IMR-90 (cell line): ENCODE measurements at regions not wholly inside any gene's neighbourhood (a gene's known extent, or its start where the extent isn't known, plus 50 kb on each side); places are given as distances from the start of the nearest gene placed in this dataset.
A peak's percentile ranks its signal among the peaks of the same experiment; 100 is the strongest.

ENCODE experiments used
- ATAC-seq: fragments of 200-7000 bp; cut with Tn5 transposase; 2 replicates; pipeline ENCODE4 v1.9.1; 2020; ENCODE audit warnings: low read depth, mild to moderate bottlenecking, moderate library complexity
- BruUV-seq: library from RNA; stranded (reverse); fragments of 400-500 nt; replicated peaks from 2 replicates; lab custom pipeline; 2021; lab: Mats Ljungman, UMichigan
- CTCF ChIA-PET: fragments of 300-600 bp; formaldehyde crosslinking; extraction: SDS; loops from one replicate; lab custom pipeline; 2021; ENCODE audit warnings: antibody characterized with exemption; lab: Yijun Ruan, JAX
- POLR2A ChIA-PET: fragments of 300-600 bp; sonication (Branson Sonifier 250); formaldehyde crosslinking; loops from one replicate; lab custom pipeline; 2022; ENCODE audit warnings: antibody characterized with exemption; ENCODE audit not compliant: unreplicated experiment; lab: Charles Lee
- DNase-seq: peaks from one replicate; pipeline ENCODE4 v3.0.0; 2013
- H2AFZ ChIP-seq: replicated peaks from 2 replicates; pipeline ENCODE3; 2013; ENCODE audit warnings: low read length, mild to moderate bottlenecking; ENCODE audit not compliant: poor library complexity
- H2AK5ac ChIP-seq: 2 replicates; pipeline ENCODE4 v1.6.1; 2013; ENCODE audit warnings: low read depth, low read length, inconsistent platforms
- H2AK9ac ChIP-seq: replicated peaks from 2 replicates; pipeline ENCODE3; 2013; ENCODE audit warnings: mild to moderate bottlenecking, low read depth, low read length, moderate library complexity; ENCODE audit not compliant: poor library complexity
- H2BK120ac ChIP-seq: 2 replicates; pipeline ENCODE4 v1.6.1; 2013; ENCODE audit warnings: low read depth, low read length, inconsistent platforms
- H2BK15ac ChIP-seq: 3 replicates; pipeline ENCODE4 v1.6.1; 2013; ENCODE audit warnings: low read depth, low read length, inconsistent platforms
- H2BK20ac ChIP-seq: 2 replicates; pipeline ENCODE4 v1.6.1; 2013; ENCODE audit warnings: low read depth, mild to moderate bottlenecking, inconsistent platforms, low read length, moderate library complexity
- H2BK5ac ChIP-seq: 2 replicates; pipeline ENCODE4 v1.6.1; 2013; ENCODE audit warnings: mild to moderate bottlenecking, low read depth, low read length, inconsistent platforms; ENCODE audit not compliant: poor library complexity, severe bottlenecking
- H3K14ac ChIP-seq: replicated peaks from 2 replicates; pipeline ENCODE4 v1.6.1; 2013; ENCODE audit warnings: low read depth, low read length, inconsistent platforms
- H3K18ac ChIP-seq: 2 replicates; pipeline ENCODE4 v1.6.1; 2013; ENCODE audit warnings: low read depth, low read length, control low read depth
- H3K23ac ChIP-seq: 2 replicates; pipeline ENCODE4 v1.6.1; 2013; ENCODE audit warnings: low read depth, low read length, inconsistent platforms
- H3K27ac ChIP-seq: 2 replicates; pipeline ENCODE4 v1.5.1; 2013; ENCODE audit warnings: mild to moderate bottlenecking, control low read depth, low read length; ENCODE audit not compliant: insufficient read depth
- H3K27me3 ChIP-seq: 2 replicates; pipeline ENCODE4 v1.6.1; 2013; ENCODE audit warnings: low read length; ENCODE audit not compliant: control insufficient read depth, insufficient read depth
- H3K36me3 ChIP-seq: 2 replicates; pipeline ENCODE4 v1.6.1; 2013; ENCODE audit warnings: low read length, mixed read lengths; ENCODE audit not compliant: control insufficient read depth, insufficient read depth
- H3K4ac ChIP-seq: 2 replicates; pipeline ENCODE4 v1.6.1; 2013; ENCODE audit warnings: low read depth, low read length, inconsistent platforms
- H3K4me1 ChIP-seq: 2 replicates; pipeline ENCODE4 v1.6.1; 2013; ENCODE audit warnings: low read length, mixed read lengths; ENCODE audit not compliant: control insufficient read depth, insufficient read depth
- H3K4me2 ChIP-seq: 2 replicates; pipeline ENCODE4 v1.6.1; 2013; ENCODE audit warnings: low read depth, mild to moderate bottlenecking, control low read depth, low read length, moderate library complexity
- H3K4me3 ChIP-seq: 2 replicates; pipeline ENCODE4 v1.5.1; 2013; ENCODE audit warnings: low read depth, mild to moderate bottlenecking, control low read depth, low read length, moderate library complexity; ENCODE audit not compliant: insufficient read depth
- H3K56ac ChIP-seq: 2 replicates; pipeline ENCODE4 v1.6.1; 2013; ENCODE audit warnings: low read length, inconsistent platforms; ENCODE audit not compliant: insufficient read depth; ENCODE audit errors: extremely low read depth
- H3K79me1 ChIP-seq, 2 experiments: 2 replicates each; pipeline ENCODE4 v1.6.1; 2013; ENCODE audit warnings: low read length in 2 of 2, inconsistent platforms in 1 of 2, low read depth in 1 of 2
- H3K9ac ChIP-seq: 2 replicates; pipeline ENCODE4 v1.6.1; 2013; ENCODE audit warnings: low read depth, low read length, control low read depth
- H3K9me1 ChIP-seq: 2 replicates; pipeline ENCODE4 v1.6.1; 2013; ENCODE audit warnings: low read length, inconsistent platforms; ENCODE audit not compliant: insufficient read depth
- H3K9me3 ChIP-seq: 2 replicates; pipeline ENCODE4 v1.6.1; 2013; ENCODE audit warnings: low read length; ENCODE audit not compliant: control insufficient read depth, insufficient read depth
- H4K20me1 ChIP-seq: 2 replicates; pipeline ENCODE4 v1.6.1; 2013; ENCODE audit warnings: low read length, inconsistent platforms; ENCODE audit not compliant: insufficient read depth
- H4K5ac ChIP-seq: 2 replicates; pipeline ENCODE4 v1.6.1; 2013; ENCODE audit warnings: mild to moderate bottlenecking, low read depth, low read length, control low read depth
- H4K8ac ChIP-seq, 2 experiments: 2 replicates each; pipeline ENCODE4 v1.6.1; 2013; ENCODE audit warnings: low read depth in 2 of 2, low read length in 2 of 2, control low read depth in 1 of 2, inconsistent platforms in 1 of 2
- H4K91ac ChIP-seq: 2 replicates; pipeline ENCODE4 v1.6.1; 2013; ENCODE audit warnings: low read depth, low read length, inconsistent platforms; ENCODE audit not compliant: insufficient read depth
- MAFK ChIP-seq: IDR thresholded peaks from 2 replicates; pipeline ENCODE4 v1.6.1; 2012; ENCODE audit warnings: low read depth, low read length, improper control_type of control experiment
- MXI1 ChIP-seq: IDR thresholded peaks from 2 replicates; pipeline ENCODE4 v1.6.1; 2012; ENCODE audit warnings: low read depth, mild to moderate bottlenecking, low read length, moderate library complexity, borderline replicate concordance
- NFE2L2 ChIP-seq: fragments of 150-350 bp; IDR thresholded peaks from 2 replicates; pipeline ENCODE4 v1.6.1; 2016; ENCODE audit warnings: low read depth, mild to moderate bottlenecking, low read length
- POLR2A ChIP-seq: IDR thresholded peaks from 2 replicates; pipeline ENCODE4 v1.6.1; 2012; ENCODE audit warnings: mild to moderate bottlenecking, low read depth, low read length
- RFX5 ChIP-seq: IDR thresholded peaks from 2 replicates; pipeline ENCODE4 v1.8.0; 2012; ENCODE audit warnings: low read depth, mild to moderate bottlenecking, low read length, moderate library complexity
- WGBS, 2 experiments: methylation state at CpG; one replicate each; pipeline versions ENCODE4 v1.1.5 to v1.1.7; 2013; ENCODE audit warnings: missing lambda C conversion rate in 2 of 2; ENCODE audit not compliant: insufficient read length in 1 of 2; ENCODE audit errors: extremely low coverage in 2 of 2; 5-methylcytosine and 5-hydroxymethylcytosine counted together
- dilution Hi-C: fragments of 300-500 bp; cut with HindIII; formaldehyde crosslinking; loops from one replicate; pipeline ENCODE4 v1.14.3; 2018; ENCODE audit warnings: low sequenced_read_pairs; ENCODE audit not compliant: unreplicated experiment
- in situ Hi-C: fragments of 300-500 bp; cut with MboI; formaldehyde crosslinking; loops from 3 replicates; pipeline ENCODE4 v1.14.3; 2019; ENCODE audit warnings: low sequenced_read_pairs, inconsistent platforms, mixed read lengths
- intact Hi-C: fragments of 100-400 bp; cut with micrococcal nuclease; formaldehyde crosslinking; loops from 2 replicates; pipeline ENCODE4 v1.10.0; 2022
- TF ChIP-seq, protein P1 (sequence below): fragments of 150-350 bp; IDR thresholded peaks from 2 replicates; pipeline ENCODE4 v1.6.1; 2017; ENCODE audit warnings: mild to moderate bottlenecking, antibody characterized with exemption, low read length, low read depth
- TF ChIP-seq, protein P2 (sequence below): fragments of 150-350 bp; IDR thresholded peaks from 2 replicates; pipeline ENCODE4 v1.6.1; 2016; ENCODE audit warnings: low read depth, mild to moderate bottlenecking, low read length, moderate library complexity, borderline replicate concordance

DNA sequence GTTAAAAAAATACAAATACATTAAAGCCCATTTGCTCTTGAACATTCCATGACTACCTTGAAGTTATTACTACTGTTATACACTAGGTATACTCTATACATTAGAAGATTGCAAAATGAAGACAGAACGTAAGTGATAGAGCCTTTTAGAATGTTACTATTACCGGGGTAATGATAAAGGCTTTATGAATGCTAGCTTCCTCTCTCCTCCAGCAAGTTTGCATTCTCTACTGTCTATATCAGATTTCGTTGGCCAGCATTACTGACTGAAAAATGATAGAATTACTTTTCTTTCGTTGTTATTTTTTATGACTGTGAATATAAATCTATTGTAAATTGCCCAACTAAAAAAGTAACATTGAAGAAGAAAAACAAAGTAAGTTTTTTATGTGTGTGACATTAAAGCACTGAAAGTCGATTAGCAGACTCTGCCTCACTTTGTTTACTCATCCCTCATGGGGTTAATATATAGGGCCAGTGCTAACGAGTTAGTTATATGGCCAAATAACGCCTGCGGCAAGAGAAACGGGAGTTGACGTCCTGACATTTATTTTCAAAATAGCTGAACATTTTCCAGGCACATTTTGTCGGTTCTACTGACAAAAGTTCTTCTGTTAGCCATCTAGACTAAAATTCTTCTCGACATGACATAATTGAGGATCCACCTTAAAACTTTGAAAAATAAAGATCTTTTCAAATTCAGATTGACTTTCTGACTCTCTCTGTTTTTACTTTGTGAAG lies 163.8 kb upstream of the KITLG start:
- H3K4me1 ChIP-seq = no peaks in the 10 kb centered on the region
- H2AK9ac ChIP-seq = no peak overlapping the region
- no peak overlapping the region for H3K4me2 ChIP-seq
- no peak overlapping the region for H2AK5ac ChIP-seq
- H4K8ac ChIP-seq = no peak overlapping the region; a peak in 1 of 4 replicates
- no peak for TF ChIP-seq MAFK
- TF ChIP-seq, protein P1, sequence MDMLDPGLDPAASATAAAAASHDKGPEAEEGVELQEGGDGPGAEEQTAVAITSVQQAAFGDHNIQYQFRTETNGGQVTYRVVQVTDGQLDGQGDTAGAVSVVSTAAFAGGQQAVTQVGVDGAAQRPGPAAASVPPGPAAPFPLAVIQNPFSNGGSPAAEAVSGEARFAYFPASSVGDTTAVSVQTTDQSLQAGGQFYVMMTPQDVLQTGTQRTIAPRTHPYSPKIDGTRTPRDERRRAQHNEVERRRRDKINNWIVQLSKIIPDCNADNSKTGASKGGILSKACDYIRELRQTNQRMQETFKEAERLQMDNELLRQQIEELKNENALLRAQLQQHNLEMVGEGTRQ = no peak
- TF ChIP-seq RFX5 = no peak
- no peak for TF ChIP-seq NFE2L2
- TF ChIP-seq, protein P2, sequence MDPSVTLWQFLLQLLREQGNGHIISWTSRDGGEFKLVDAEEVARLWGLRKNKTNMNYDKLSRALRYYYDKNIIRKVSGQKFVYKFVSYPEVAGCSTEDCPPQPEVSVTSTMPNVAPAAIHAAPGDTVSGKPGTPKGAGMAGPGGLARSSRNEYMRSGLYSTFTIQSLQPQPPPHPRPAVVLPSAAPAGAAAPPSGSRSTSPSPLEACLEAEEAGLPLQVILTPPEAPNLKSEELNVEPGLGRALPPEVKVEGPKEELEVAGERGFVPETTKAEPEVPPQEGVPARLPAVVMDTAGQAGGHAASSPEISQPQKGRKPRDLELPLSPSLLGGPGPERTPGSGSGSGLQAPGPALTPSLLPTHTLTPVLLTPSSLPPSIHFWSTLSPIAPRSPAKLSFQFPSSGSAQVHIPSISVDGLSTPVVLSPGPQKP = no peak
- no peak for TF ChIP-seq MXI1
- no peak for TF ChIP-seq POLR2A
- H3K36me3 ChIP-seq = no peaks in the 10 kb centered on the region
- H3K27me3 ChIP-seq = no peaks in the 10 kb centered on the region
- no peak overlapping the region for H4K91ac ChIP-seq
- H3K18ac ChIP-seq = no peak overlapping the region
- dilution Hi-C loops = no loop called here
- peak; percentile 33 for DNase-seq
- WGBS, 2 experiments = 90% methylated on average over 6 of the region's 12 CpGs; no CpG with 5 or more reads in 1 of the 2 experiments
- no peak for ATAC-seq
- no peak overlapping the region for H3K27ac ChIP-seq
- H3K23ac ChIP-seq = no peak overlapping the region
- no peak overlapping the region for H2AFZ ChIP-seq
- no peak overlapping the region for H3K4ac ChIP-seq
- no TSS peak for BruUV-seq
- no peaks in the 10 kb centered on the region for H4K20me1 ChIP-seq
- no peak overlapping the region for H2BK5ac ChIP-seq
- no peak overlapping the region for H2BK15ac ChIP-seq
- H2BK120ac ChIP-seq = no peak overlapping the region
- no peak overlapping the region for H3K4me3 ChIP-seq
- H3K9ac ChIP-seq = no peak overlapping the region
- H2BK20ac ChIP-seq = no peak overlapping the region
- ChIA-PET POLR2A (no interaction called here), CTCF (interaction anchor here (1.0 kb wide), 1 partner anchor 12 kb away, joined by 5 read pairs; no protein-coding TSS in a partner anchor)
- H3K9me1 ChIP-seq = no peaks in the 10 kb centered on the region
- no peaks in the 10 kb centered on the region for H3K9me3 ChIP-seq
- intact Hi-C loops = no loop called here
- no peak overlapping the region for H3K56ac ChIP-seq
- in situ Hi-C loops = no loop called here
- H4K5ac ChIP-seq = no peak overlapping the region
- H3K14ac ChIP-seq = no peak overlapping the region
- no peaks in the 10 kb centered on the region for H3K79me1 ChIP-seq
